ENCODE measurements at regions not wholly inside any gene's neighbourhood (a gene's known extent, or its start where the extent isn't known, plus 50 kb on each side); places are given as distances from the start of the nearest gene placed in this dataset.

DNA sequence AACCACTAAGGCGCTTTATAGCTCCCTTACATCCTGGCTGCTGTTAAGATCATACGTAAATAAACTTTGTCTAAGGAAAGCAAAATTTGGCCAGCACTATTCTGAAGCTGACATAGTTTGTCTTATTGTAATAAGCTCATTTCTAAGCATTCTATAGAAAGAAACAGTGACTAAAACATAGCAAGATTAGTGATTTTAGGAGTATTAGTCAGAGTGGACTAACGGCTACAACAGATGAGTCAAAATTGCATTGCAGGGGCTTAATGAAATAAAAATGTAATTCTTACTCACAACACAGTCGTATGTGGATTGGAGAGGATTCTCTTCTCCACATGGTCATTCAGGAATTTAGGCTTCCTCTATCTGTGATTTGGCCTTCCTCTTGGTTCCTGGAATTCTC, 347.6 kb downstream of the GADD45G start (continued):
- TF ChIP-seq BMI1 (IDR thresholded peaks at IDR 0.05; ENCODE audit: borderline replicate concordance) (no peak), HCFC1 (IDR thresholded peaks at IDR 0.05; ENCODE audit: low read length) (no peak), GATAD2B (conservative IDR thresholded peaks at IDR 0.05; ENCODE audit: low read depth) (no peak), JUNB (IDR thresholded peaks at IDR 0.05) (peak; percentile 100), PML (IDR thresholded peaks at IDR 0.05; ENCODE audit: low read length) (peak; percentile 89), NR2C2 (IDR thresholded peaks at IDR 0.05; ENCODE audit: borderline replicate concordance, control insufficient read depth, insufficient read length, low read depth) (no peak), ATF7 (IDR thresholded peaks at IDR 0.05; ENCODE audit: low read depth) (no peak), BCL11A (IDR thresholded peaks at IDR 0.05; ENCODE audit: low read depth, low read length) (peak; percentile 89; the same call in 1 of the 2 replicates), DPF2 (IDR thresholded peaks at IDR 0.05) (no peak), SMAD1 (IDR thresholded peaks at IDR 0.05; ENCODE audit: low read depth, partially characterized antibody) (no peak), NR2C1 (IDR thresholded peaks at IDR 0.05) (no peak), IKZF1 (conservative IDR thresholded peaks at IDR 0.05) (no peak), STAT1 (conservative IDR thresholded peaks at IDR 0.05) (no peak), KDM1A (IDR thresholded peaks at IDR 0.05; ENCODE audit: borderline replicate concordance) (no peak), ZBED1 (IDR thresholded peaks at IDR 0.05; ENCODE audit: borderline replicate concordance) (peak; percentile 84; the same call in 1 of the 2 replicates), ZNF207 (IDR thresholded peaks at IDR 0.05; ENCODE audit: borderline replicate concordance) (no peak), ZNF274 (IDR thresholded peaks at IDR 0.05; ENCODE audit: insufficient read depth, insufficient read length) (no peak), ZNF217 (IDR thresholded peaks at IDR 0.05) (no peak), NRF1 (conservative IDR thresholded peaks at IDR 0.05; ENCODE audit: low read depth, low read length) (no peak), TARDBP (IDR thresholded peaks at IDR 0.05; ENCODE audit: borderline replicate concordance) (no peak), CBX5 (IDR thresholded peaks at IDR 0.05; ENCODE audit: low read depth) (no peak), BACH1 (IDR thresholded peaks at IDR 0.05; ENCODE audit: borderline replicate concordance) (no peak)
- TF ChIP-seq, protein P1, sequence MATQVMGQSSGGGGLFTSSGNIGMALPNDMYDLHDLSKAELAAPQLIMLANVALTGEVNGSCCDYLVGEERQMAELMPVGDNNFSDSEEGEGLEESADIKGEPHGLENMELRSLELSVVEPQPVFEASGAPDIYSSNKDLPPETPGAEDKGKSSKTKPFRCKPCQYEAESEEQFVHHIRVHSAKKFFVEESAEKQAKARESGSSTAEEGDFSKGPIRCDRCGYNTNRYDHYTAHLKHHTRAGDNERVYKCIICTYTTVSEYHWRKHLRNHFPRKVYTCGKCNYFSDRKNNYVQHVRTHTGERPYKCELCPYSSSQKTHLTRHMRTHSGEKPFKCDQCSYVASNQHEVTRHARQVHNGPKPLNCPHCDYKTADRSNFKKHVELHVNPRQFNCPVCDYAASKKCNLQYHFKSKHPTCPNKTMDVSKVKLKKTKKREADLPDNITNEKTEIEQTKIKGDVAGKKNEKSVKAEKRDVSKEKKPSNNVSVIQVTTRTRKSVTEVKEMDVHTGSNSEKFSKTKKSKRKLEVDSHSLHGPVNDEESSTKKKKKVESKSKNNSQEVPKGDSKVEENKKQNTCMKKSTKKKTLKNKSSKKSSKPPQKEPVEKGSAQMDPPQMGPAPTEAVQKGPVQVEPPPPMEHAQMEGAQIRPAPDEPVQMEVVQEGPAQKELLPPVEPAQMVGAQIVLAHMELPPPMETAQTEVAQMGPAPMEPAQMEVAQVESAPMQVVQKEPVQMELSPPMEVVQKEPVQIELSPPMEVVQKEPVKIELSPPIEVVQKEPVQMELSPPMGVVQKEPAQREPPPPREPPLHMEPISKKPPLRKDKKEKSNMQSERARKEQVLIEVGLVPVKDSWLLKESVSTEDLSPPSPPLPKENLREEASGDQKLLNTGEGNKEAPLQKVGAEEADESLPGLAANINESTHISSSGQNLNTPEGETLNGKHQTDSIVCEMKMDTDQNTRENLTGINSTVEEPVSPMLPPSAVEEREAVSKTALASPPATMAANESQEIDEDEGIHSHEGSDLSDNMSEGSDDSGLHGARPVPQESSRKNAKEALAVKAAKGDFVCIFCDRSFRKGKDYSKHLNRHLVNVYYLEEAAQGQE (IDR thresholded peaks at IDR 0.05; ENCODE audit: low read depth, low read length): no peak
- TF ChIP-seq, protein P2, sequence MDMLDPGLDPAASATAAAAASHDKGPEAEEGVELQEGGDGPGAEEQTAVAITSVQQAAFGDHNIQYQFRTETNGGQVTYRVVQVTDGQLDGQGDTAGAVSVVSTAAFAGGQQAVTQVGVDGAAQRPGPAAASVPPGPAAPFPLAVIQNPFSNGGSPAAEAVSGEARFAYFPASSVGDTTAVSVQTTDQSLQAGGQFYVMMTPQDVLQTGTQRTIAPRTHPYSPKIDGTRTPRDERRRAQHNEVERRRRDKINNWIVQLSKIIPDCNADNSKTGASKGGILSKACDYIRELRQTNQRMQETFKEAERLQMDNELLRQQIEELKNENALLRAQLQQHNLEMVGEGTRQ (IDR thresholded peaks at IDR 0.05; ENCODE audit: borderline replicate concordance, low read depth, low read length): no peak
- TF ChIP-seq, protein P3, sequence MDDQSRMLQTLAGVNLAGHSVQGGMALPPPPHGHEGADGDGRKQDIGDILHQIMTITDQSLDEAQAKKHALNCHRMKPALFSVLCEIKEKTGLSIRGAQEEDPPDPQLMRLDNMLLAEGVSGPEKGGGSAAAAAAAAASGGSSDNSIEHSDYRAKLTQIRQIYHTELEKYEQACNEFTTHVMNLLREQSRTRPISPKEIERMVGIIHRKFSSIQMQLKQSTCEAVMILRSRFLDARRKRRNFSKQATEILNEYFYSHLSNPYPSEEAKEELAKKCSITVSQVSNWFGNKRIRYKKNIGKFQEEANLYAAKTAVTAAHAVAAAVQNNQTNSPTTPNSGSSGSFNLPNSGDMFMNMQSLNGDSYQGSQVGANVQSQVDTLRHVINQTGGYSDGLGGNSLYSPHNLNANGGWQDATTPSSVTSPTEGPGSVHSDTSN (IDR thresholded peaks at IDR 0.05; ENCODE audit: insufficient replicate concordance, low read depth, low read length): peak; percentile 45
- TF ChIP-seq, protein P4, sequence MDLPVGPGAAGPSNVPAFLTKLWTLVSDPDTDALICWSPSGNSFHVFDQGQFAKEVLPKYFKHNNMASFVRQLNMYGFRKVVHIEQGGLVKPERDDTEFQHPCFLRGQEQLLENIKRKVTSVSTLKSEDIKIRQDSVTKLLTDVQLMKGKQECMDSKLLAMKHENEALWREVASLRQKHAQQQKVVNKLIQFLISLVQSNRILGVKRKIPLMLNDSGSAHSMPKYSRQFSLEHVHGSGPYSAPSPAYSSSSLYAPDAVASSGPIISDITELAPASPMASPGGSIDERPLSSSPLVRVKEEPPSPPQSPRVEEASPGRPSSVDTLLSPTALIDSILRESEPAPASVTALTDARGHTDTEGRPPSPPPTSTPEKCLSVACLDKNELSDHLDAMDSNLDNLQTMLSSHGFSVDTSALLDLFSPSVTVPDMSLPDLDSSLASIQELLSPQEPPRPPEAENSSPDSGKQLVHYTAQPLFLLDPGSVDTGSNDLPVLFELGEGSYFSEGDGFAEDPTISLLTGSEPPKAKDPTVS (IDR thresholded peaks at IDR 0.05; ENCODE audit: low read depth, low read length): no peak
